ENCODE measurements at regions not wholly inside any gene's neighbourhood (a gene's known extent, or its start where the extent isn't known, plus 50 kb on each side); places are given as distances from the start of the nearest gene placed in this dataset.

GRCh38 chr12:92215358-92215757 lies 69.7 kb upstream of the BTG1 start:
- TF ChIP-seq CTCF (IDR thresholded peaks at IDR 0.05), result no peak
- TF ChIP-seq POLR2A (IDR thresholded peaks at IDR 0.05), result no peak

Data from heart left ventricle (tissue), 13 donors.